ENCODE measurements at regions not wholly inside any gene's neighbourhood (a gene's known extent, or its start where the extent isn't known, plus 50 kb on each side); places are given as distances from the start of the nearest gene placed in this dataset.

- TF ChIP-seq CTCF (IDR thresholded peaks at IDR 0.05; ENCODE audit: insufficient read depth, low read depth, low read length), result no peak
- no peak for TF ChIP-seq EZH2 (IDR thresholded peaks at IDR 0.05; ENCODE audit: insufficient read depth, low read length)
- no peak overlapping the region for H3K27ac Mint-ChIP-seq (ENCODE audit: unreplicated experiment)
- FAIRE-seq, result no peak
- H3K27me3 ChIP-seq (ENCODE audit: insufficient read depth, low read length), result peaks cover 7% of the 10 kb centered on the region
- no peaks in the 10 kb centered on the region for H3K79me2 ChIP-seq (ENCODE audit: insufficient read depth, low read length)
- H3K36me3 ChIP-seq (ENCODE audit: insufficient read depth, low read length), result no peaks in the 10 kb centered on the region
- no peak for DNase-seq (ENCODE audit: low read depth)
- no peak overlapping the region for H3K9ac ChIP-seq (ENCODE audit: low read length)
- no peak overlapping the region for H3K4me3 ChIP-seq (ENCODE audit: insufficient read depth, low read depth, low read length)
- H3K27me3 Mint-ChIP-seq (ENCODE audit: low read depth, unreplicated experiment), result peaks cover 20% of the 10 kb centered on the region
- H3K9me3 Mint-ChIP-seq (ENCODE audit: unreplicated experiment), result peaks cover 9% of the 10 kb centered on the region
- no peak overlapping the region for H3K4me3 Mint-ChIP-seq (ENCODE audit: unreplicated experiment)
- H3K4me2 ChIP-seq (ENCODE audit: low read length), result peak overlapping the region; percentile 64
- H2AFZ ChIP-seq (ENCODE audit: low read depth, low read length), result no peak overlapping the region
- peaks cover 2% of the 10 kb centered on the region for H3K4me1 ChIP-seq (ENCODE audit: insufficient read depth, low read length)
- H3K9me3 ChIP-seq (ENCODE audit: insufficient read depth, low read depth, low read length), result no peaks in the 10 kb centered on the region
- peaks cover 4% of the 10 kb centered on the region for H3K36me3 Mint-ChIP-seq (ENCODE audit: low read depth, unreplicated experiment)
- H3K27ac ChIP-seq (ENCODE audit: low read depth, low read length), result no peak overlapping the region
- H4K20me1 ChIP-seq (ENCODE audit: insufficient read depth, low read length), result no peaks in the 10 kb centered on the region
- H3K4me1 Mint-ChIP-seq (ENCODE audit: low read depth, unreplicated experiment), result peaks cover 11% of the 10 kb centered on the region
Measured at GRCh38 chr11:43547889-43548381, 132.6 kb upstream of the HSD17B12 start.

DNA sequence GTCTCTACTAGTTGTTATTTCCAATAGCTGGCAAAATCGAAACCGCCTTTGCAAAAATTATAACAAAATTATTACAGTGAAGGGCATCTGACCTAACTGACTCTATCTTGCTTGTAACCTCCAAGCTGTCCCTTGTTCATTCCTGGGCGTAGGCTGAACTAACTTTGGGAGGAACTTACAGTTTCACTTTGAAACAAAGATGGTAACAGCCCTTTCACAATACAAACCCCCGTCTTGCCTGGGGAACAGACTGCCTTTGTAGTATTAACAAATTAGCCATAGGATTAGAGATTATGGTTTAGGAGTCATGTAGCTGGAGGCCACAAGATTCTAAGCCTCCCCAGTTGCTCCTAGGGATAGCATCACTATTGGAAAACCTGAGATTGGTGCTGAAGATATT is 131.6 kb upstream of the HSD17B12 start:
- peaks cover 3% of the 10 kb centered on the region for H3K4me1 Mint-ChIP-seq (ENCODE audit: low read depth, unreplicated experiment)
- H3K9me3 Mint-ChIP-seq (ENCODE audit: unreplicated experiment), result peaks cover 9% of the 10 kb centered on the region
- DNase-seq (ENCODE audit: low read depth), result no peak
- Histone ChIP-seq H3K4me3 (ENCODE audit: insufficient read depth, low read depth, low read length) (no peak overlapping the region), H3K9ac (ENCODE audit: low read length) (no peak overlapping the region), H3K79me2 (ENCODE audit: insufficient read depth, low read length) (no peaks in the 10 kb centered on the region), H2AFZ (ENCODE audit: low read depth, low read length) (no peak overlapping the region), H3K4me2 (ENCODE audit: low read length) (no peak overlapping the region), H3K27ac (ENCODE audit: low read depth, low read length) (no peak overlapping the region), H3K36me3 (ENCODE audit: insufficient read depth, low read length) (no peaks in the 10 kb centered on the region), H4K20me1 (ENCODE audit: insufficient read depth, low read length) (no peaks in the 10 kb centered on the region), H3K4me1 (ENCODE audit: insufficient read depth, low read length) (peaks cover 2% of the 10 kb centered on the region), H3K27me3 (ENCODE audit: insufficient read depth, low read length) (peaks cover 15% of the 10 kb centered on the region), H3K9me3 (ENCODE audit: insufficient read depth, low read depth, low read length) (no peaks in the 10 kb centered on the region)
- H3K36me3 Mint-ChIP-seq (ENCODE audit: low read depth, unreplicated experiment), result peaks cover 6% of the 10 kb centered on the region
- TF ChIP-seq CTCF (IDR thresholded peaks at IDR 0.05; ENCODE audit: insufficient read depth, low read depth, low read length) (no peak), EZH2 (IDR thresholded peaks at IDR 0.05; ENCODE audit: insufficient read depth, low read length) (no peak)
- H3K27ac Mint-ChIP-seq (ENCODE audit: unreplicated experiment), result no peak overlapping the region
- no peak for FAIRE-seq
- peaks cover 27% of the 10 kb centered on the region for H3K27me3 Mint-ChIP-seq (ENCODE audit: low read depth, unreplicated experiment)
- no peak overlapping the region for H3K4me3 Mint-ChIP-seq (ENCODE audit: unreplicated experiment)

- FAIRE-seq (no peak), DNase-seq (ENCODE audit: low read depth) (no peak)
- Mint-ChIP-seq H3K4me1 (ENCODE audit: low read depth, unreplicated experiment) (peaks cover 5% of the 10 kb centered on the region), H3K4me3 (ENCODE audit: unreplicated experiment) (no peak overlapping the region), H3K27ac (ENCODE audit: unreplicated experiment) (no peak overlapping the region), H3K36me3 (ENCODE audit: low read depth, unreplicated experiment) (peaks cover 6% of the 10 kb centered on the region), H3K9me3 (ENCODE audit: unreplicated experiment) (peaks cover 9% of the 10 kb centered on the region), H3K27me3 (ENCODE audit: low read depth, unreplicated experiment) (peaks cover 32% of the 10 kb centered on the region)
- TF ChIP-seq CTCF (IDR thresholded peaks at IDR 0.05; ENCODE audit: insufficient read depth, low read depth, low read length) (no peak), EZH2 (IDR thresholded peaks at IDR 0.05; ENCODE audit: insufficient read depth, low read length) (no peak)
- no peaks in the 10 kb centered on the region for H3K36me3 ChIP-seq (ENCODE audit: insufficient read depth, low read length)
- no peaks in the 10 kb centered on the region for H4K20me1 ChIP-seq (ENCODE audit: insufficient read depth, low read length)
- H3K4me3 ChIP-seq (ENCODE audit: insufficient read depth, low read depth, low read length), result no peak overlapping the region
- H3K9ac ChIP-seq (ENCODE audit: low read length), result no peak overlapping the region
- H3K79me2 ChIP-seq (ENCODE audit: insufficient read depth, low read length), result no peaks in the 10 kb centered on the region
- H3K27me3 ChIP-seq (ENCODE audit: insufficient read depth, low read length), result peaks cover 21% of the 10 kb centered on the region
- H3K4me1 ChIP-seq (ENCODE audit: insufficient read depth, low read length), result peaks cover 2% of the 10 kb centered on the region
- no peak overlapping the region for H3K27ac ChIP-seq (ENCODE audit: low read depth, low read length)
- no peaks in the 10 kb centered on the region for H3K9me3 ChIP-seq (ENCODE audit: insufficient read depth, low read depth, low read length)
- H3K4me2 ChIP-seq (ENCODE audit: low read length), result no peak overlapping the region
- no peak overlapping the region for H2AFZ ChIP-seq (ENCODE audit: low read depth, low read length)
Measured at GRCh38 chr11:43549624-43550023, 130.9 kb upstream of the HSD17B12 start.
